ENCODE measurements at regions not wholly inside any gene's neighbourhood (a gene's known extent, or its start where the extent isn't known, plus 50 kb on each side); places are given as distances from the start of the nearest gene placed in this dataset.

- TF ChIP-seq E2F6 (IDR thresholded peaks at IDR 0.05): no peak
- TF ChIP-seq CREB1 (IDR thresholded peaks at IDR 0.05): no peak
- TF ChIP-seq POLR2A (IDR thresholded peaks at IDR 0.05; ENCODE audit: control extremely low read depth in 1 of 2, low read depth in 2 of 2, low read length in 2 of 2): no peak
- no peak for TF ChIP-seq ASH2L (IDR thresholded peaks at IDR 0.05; ENCODE audit: low read length)
- TF ChIP-seq SIRT6 (IDR thresholded peaks at IDR 0.05; ENCODE audit: low read length): no peak
- TF ChIP-seq TAF1 (IDR thresholded peaks at IDR 0.05; ENCODE audit: low read depth, low read length): no peak
- no peak for TF ChIP-seq RXRA (IDR thresholded peaks at IDR 0.05; ENCODE audit: insufficient read depth, low read depth, low read length)
- TF ChIP-seq CHD2 (IDR thresholded peaks at IDR 0.05; ENCODE audit: low read length): no peak
- no peak for TF ChIP-seq KDM1A (IDR thresholded peaks at IDR 0.05; ENCODE audit: borderline replicate concordance, low read length)
Measured at GRCh38 chr13:74248477-74248876, 114.3 kb upstream of the KLF12 start (continued).
